ENCODE measurements at regions not wholly inside any gene's neighbourhood (a gene's known extent, or its start where the extent isn't known, plus 50 kb on each side); places are given as distances from the start of the nearest gene placed in this dataset.

GRCh38 chrX:15963858-15964257 is 109.2 kb upstream of the AP1S2 start:
- H3K4me1 ChIP-seq (ENCODE audit: control extremely low read depth in 1 of 4, control insufficient read depth in 4 of 4, insufficient read depth in 4 of 4, low read length in 3 of 4) = no peaks in the 10 kb centered on the region
- peaks cover 0 to 11% (median 0%) of the 10 kb centered on the region in 5 experiments for H3K27me3 ChIP-seq (replicated peaks in 2 of 5; ENCODE audit: control insufficient read depth in 4 of 5, insufficient read depth in 5 of 5, low read length in 4 of 5)
- WGBS (ENCODE audit: insufficient coverage) = 100% methylated on average over 1 of the region's 1 CpG
- no peak for DNase-seq
- H3K27ac ChIP-seq (ENCODE audit: insufficient read depth in 1 of 2, low read depth in 1 of 2, low read length in 2 of 2, poor library complexity in 1 of 2, severe bottlenecking in 2 of 2) = no peak overlapping the region
- no peak overlapping the region for H3K4me3 ChIP-seq (ENCODE audit: control insufficient read depth in 1 of 7, extremely low read depth in 1 of 7, insufficient read depth in 4 of 7, low read depth in 2 of 7, low read length in 6 of 7)
- ChIA-PET CTCF (no interaction called here), POLR2A (no interaction called here)
- H3K36me3 ChIP-seq (ENCODE audit: control insufficient read depth in 4 of 4, insufficient read depth in 4 of 4, low read length in 3 of 4) = no peaks in the 10 kb centered on the region
- no peaks in the 10 kb centered on the region for H3K9me3 ChIP-seq (ENCODE audit: control extremely low read depth in 1 of 5, control insufficient read depth in 4 of 5, insufficient read depth in 2 of 5, low read depth in 1 of 5, low read length in 4 of 5)

GRCh38 chrX:15960237-15960636 is 105.6 kb upstream of the AP1S2 start:
- H3K9me3 ChIP-seq (ENCODE audit: control extremely low read depth in 1 of 5, control insufficient read depth in 4 of 5, insufficient read depth in 2 of 5, low read depth in 1 of 5, low read length in 4 of 5) = no peaks in the 10 kb centered on the region
- no peak overlapping the region for H3K27ac ChIP-seq (ENCODE audit: insufficient read depth in 1 of 2, low read depth in 1 of 2, low read length in 2 of 2, poor library complexity in 1 of 2, severe bottlenecking in 2 of 2)
- H3K4me1 ChIP-seq (ENCODE audit: control extremely low read depth in 1 of 4, control insufficient read depth in 4 of 4, insufficient read depth in 4 of 4, low read length in 3 of 4) = no peaks in the 10 kb centered on the region
- DNase-seq = no peak
- ChIA-PET CTCF (no interaction called here), POLR2A (no interaction called here)
- peaks cover 0 to 16% (median 0%) of the 10 kb centered on the region in 5 experiments for H3K27me3 ChIP-seq (replicated peaks in 2 of 5; ENCODE audit: control insufficient read depth in 4 of 5, insufficient read depth in 5 of 5, low read length in 4 of 5)
- no CpG with 5 or more reads among the region's 2 CpGs for WGBS (ENCODE audit: insufficient coverage)
- no peaks in the 10 kb centered on the region for H3K36me3 ChIP-seq (ENCODE audit: control insufficient read depth in 4 of 4, insufficient read depth in 4 of 4, low read length in 3 of 4)
- no peak overlapping the region for H3K4me3 ChIP-seq (ENCODE audit: control insufficient read depth in 1 of 7, extremely low read depth in 1 of 7, insufficient read depth in 4 of 7, low read depth in 2 of 7, low read length in 6 of 7)

GRCh38 chrX:15956681-15957080 is 102.1 kb upstream of the AP1S2 start:
- ChIA-PET CTCF (no interaction called here), POLR2A (no interaction called here)
- no peaks in the 10 kb centered on the region for H3K4me1 ChIP-seq (ENCODE audit: control extremely low read depth in 1 of 4, control insufficient read depth in 4 of 4, insufficient read depth in 4 of 4, low read length in 3 of 4)
- H3K36me3 ChIP-seq (ENCODE audit: control insufficient read depth in 4 of 4, insufficient read depth in 4 of 4, low read length in 3 of 4) = no peaks in the 10 kb centered on the region
- H3K27me3 ChIP-seq (replicated peaks in 2 of 5; ENCODE audit: control insufficient read depth in 4 of 5, insufficient read depth in 5 of 5, low read length in 4 of 5) = peaks cover 0 to 25% (median 0%) of the 10 kb centered on the region in 5 experiments
- no peak overlapping the region for H3K27ac ChIP-seq (ENCODE audit: insufficient read depth in 1 of 2, low read depth in 1 of 2, low read length in 2 of 2, poor library complexity in 1 of 2, severe bottlenecking in 2 of 2)
- WGBS (ENCODE audit: insufficient coverage) = 71% methylated on average over 9 of the region's 9 CpGs
- H3K4me3 ChIP-seq (ENCODE audit: control insufficient read depth in 1 of 7, extremely low read depth in 1 of 7, insufficient read depth in 4 of 7, low read depth in 2 of 7, low read length in 6 of 7) = no peak overlapping the region
- H3K9me3 ChIP-seq (ENCODE audit: control extremely low read depth in 1 of 5, control insufficient read depth in 4 of 5, insufficient read depth in 2 of 5, low read depth in 1 of 5, low read length in 4 of 5) = no peaks in the 10 kb centered on the region
- no peak for DNase-seq

DNA sequence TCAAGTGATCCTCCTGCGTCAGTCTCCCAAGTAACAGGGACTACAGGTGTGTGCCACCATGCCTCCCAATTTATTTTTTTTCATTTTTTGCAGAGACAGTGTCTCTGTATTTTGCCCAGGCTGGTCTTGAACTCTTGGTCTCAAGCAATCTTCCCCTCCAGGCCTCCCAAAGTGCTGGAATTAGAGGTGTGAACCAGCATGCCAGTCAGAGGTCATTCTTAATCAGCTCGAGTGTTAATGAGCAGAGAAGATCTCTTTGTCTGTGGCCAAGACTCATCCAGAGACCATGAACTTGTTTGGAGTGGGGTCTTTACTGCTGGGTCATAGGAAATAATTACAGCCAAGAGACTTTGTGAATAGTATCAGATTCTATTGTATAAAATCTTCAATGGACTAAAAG is 99.2 kb upstream of the AP1S2 start:
- H3K27me3 ChIP-seq (replicated peaks in 2 of 5; ENCODE audit: control insufficient read depth in 4 of 5, insufficient read depth in 5 of 5, low read length in 4 of 5) = peaks cover 0 to 24% (median 0%) of the 10 kb centered on the region in 5 experiments
- no peaks in the 10 kb centered on the region for H3K36me3 ChIP-seq (ENCODE audit: control insufficient read depth in 4 of 4, insufficient read depth in 4 of 4, low read length in 3 of 4)
- H3K9me3 ChIP-seq (ENCODE audit: control extremely low read depth in 1 of 5, control insufficient read depth in 4 of 5, insufficient read depth in 2 of 5, low read depth in 1 of 5, low read length in 4 of 5) = peaks cover 0 to 2% (median 0%) of the 10 kb centered on the region in 5 experiments
- no peak overlapping the region for H3K4me3 ChIP-seq (ENCODE audit: control insufficient read depth in 1 of 7, extremely low read depth in 1 of 7, insufficient read depth in 4 of 7, low read depth in 2 of 7, low read length in 6 of 7)
- ChIA-PET CTCF (no interaction called here), POLR2A (no interaction called here)
- H3K27ac ChIP-seq (ENCODE audit: insufficient read depth in 1 of 2, low read depth in 1 of 2, low read length in 2 of 2, poor library complexity in 1 of 2, severe bottlenecking in 2 of 2) = no peak overlapping the region
- H3K4me1 ChIP-seq (ENCODE audit: control extremely low read depth in 1 of 4, control insufficient read depth in 4 of 4, insufficient read depth in 4 of 4, low read length in 3 of 4) = no peaks in the 10 kb centered on the region
- no peak for DNase-seq
- WGBS (ENCODE audit: insufficient coverage) = 100% methylated on average over 1 of the region's 2 CpGs

- ChIA-PET CTCF (no interaction called here), POLR2A (no interaction called here)
- Histone ChIP-seq H3K4me3 (ENCODE audit: control insufficient read depth in 1 of 7, extremely low read depth in 1 of 7, insufficient read depth in 4 of 7, low read depth in 2 of 7, low read length in 6 of 7) (no peak overlapping the region), H3K9me3 (ENCODE audit: control extremely low read depth in 1 of 5, control insufficient read depth in 4 of 5, insufficient read depth in 2 of 5, low read depth in 1 of 5, low read length in 4 of 5) (peaks cover 0 to 2% (median 0%) of the 10 kb centered on the region in 5 experiments), H3K4me1 (ENCODE audit: control extremely low read depth in 1 of 4, control insufficient read depth in 4 of 4, insufficient read depth in 4 of 4, low read length in 3 of 4) (no peaks in the 10 kb centered on the region), H3K27me3 (replicated peaks in 2 of 5; ENCODE audit: control insufficient read depth in 4 of 5, insufficient read depth in 5 of 5, low read length in 4 of 5) (peaks cover 0 to 27% (median 0%) of the 10 kb centered on the region in 5 experiments), H3K36me3 (ENCODE audit: control insufficient read depth in 4 of 4, insufficient read depth in 4 of 4, low read length in 3 of 4) (no peaks in the 10 kb centered on the region), H3K27ac (ENCODE audit: insufficient read depth in 1 of 2, low read depth in 1 of 2, low read length in 2 of 2, poor library complexity in 1 of 2, severe bottlenecking in 2 of 2) (no peak overlapping the region)
- DNase-seq = no peak
- WGBS (ENCODE audit: insufficient coverage) = 100% methylated on average over 2 of the region's 2 CpGs
These were observed 97.6 kb upstream of the AP1S2 start for GRCh38 chrX:15952212-15952611.

GRCh38 chrX:15948318-15948660 is 93.7 kb upstream of the AP1S2 start:
- DNase-seq = no peak
- ChIA-PET POLR2A (no interaction called here), CTCF (no interaction called here)
- no peak overlapping the region for H3K4me3 ChIP-seq (ENCODE audit: control insufficient read depth in 1 of 7, extremely low read depth in 1 of 7, insufficient read depth in 4 of 7, low read depth in 2 of 7, low read length in 6 of 7)
- H3K36me3 ChIP-seq (ENCODE audit: control insufficient read depth in 4 of 4, insufficient read depth in 4 of 4, low read length in 3 of 4) = no peaks in the 10 kb centered on the region
- H3K27me3 ChIP-seq (replicated peaks in 2 of 5; ENCODE audit: control insufficient read depth in 4 of 5, insufficient read depth in 5 of 5, low read length in 4 of 5) = peaks cover 0 to 38% (median 0%) of the 10 kb centered on the region in 5 experiments
- 85% methylated on average over 2 of the region's 5 CpGs for WGBS (ENCODE audit: insufficient coverage)
- peaks cover 0 to 2% (median 0%) of the 10 kb centered on the region in 5 experiments for H3K9me3 ChIP-seq (ENCODE audit: control extremely low read depth in 1 of 5, control insufficient read depth in 4 of 5, insufficient read depth in 2 of 5, low read depth in 1 of 5, low read length in 4 of 5)
- H3K27ac ChIP-seq (ENCODE audit: insufficient read depth in 1 of 2, low read depth in 1 of 2, low read length in 2 of 2, poor library complexity in 1 of 2, severe bottlenecking in 2 of 2) = no peak overlapping the region
- no peaks in the 10 kb centered on the region for H3K4me1 ChIP-seq (ENCODE audit: control extremely low read depth in 1 of 4, control insufficient read depth in 4 of 4, insufficient read depth in 4 of 4, low read length in 3 of 4)

- ChIA-PET POLR2A (no interaction called here), CTCF (no interaction called here)
- no peaks in the 10 kb centered on the region for H3K4me1 ChIP-seq (ENCODE audit: control extremely low read depth in 1 of 4, control insufficient read depth in 4 of 4, insufficient read depth in 4 of 4, low read length in 3 of 4)
- H3K27ac ChIP-seq (ENCODE audit: insufficient read depth in 1 of 2, low read depth in 1 of 2, low read length in 2 of 2, poor library complexity in 1 of 2, severe bottlenecking in 2 of 2) = no peak overlapping the region
- H3K4me3 ChIP-seq (ENCODE audit: control insufficient read depth in 1 of 7, extremely low read depth in 1 of 7, insufficient read depth in 4 of 7, low read depth in 2 of 7, low read length in 6 of 7) = no peak overlapping the region
- 21% methylated on average over 1 of the region's 1 CpG for WGBS (ENCODE audit: insufficient coverage)
- DNase-seq = no peak
- H3K27me3 ChIP-seq (replicated peaks in 2 of 5; ENCODE audit: control insufficient read depth in 4 of 5, insufficient read depth in 5 of 5, low read length in 4 of 5) = peaks cover 0 to 37% (median 0%) of the 10 kb centered on the region in 5 experiments
- H3K36me3 ChIP-seq (ENCODE audit: control insufficient read depth in 4 of 4, insufficient read depth in 4 of 4, low read length in 3 of 4) = no peaks in the 10 kb centered on the region
- peaks cover 0 to 2% (median 0%) of the 10 kb centered on the region in 5 experiments for H3K9me3 ChIP-seq (ENCODE audit: control extremely low read depth in 1 of 5, control insufficient read depth in 4 of 5, insufficient read depth in 2 of 5, low read depth in 1 of 5, low read length in 4 of 5)
These were observed 93.2 kb upstream of the AP1S2 start for GRCh38 chrX:15947648-15948317.

Data from common myeloid progenitor, CD34-positive (primary cell).